Suprapubic skin (tissue), 4 donors: ENCODE measurements at regions not wholly inside any gene's neighbourhood (a gene's known extent, or its start where the extent isn't known, plus 50 kb on each side); places are given as distances from the start of the nearest gene placed in this dataset.

Source experiments
- DNase-seq, 2 donors: peaks; one replicate each; pipeline ENCODE4 v3.0.0-alpha.2; 2019; ENCODE audit warnings: low spot score in 2 of 2
- H3K27ac ChIP-seq: fragments of 200-600 bp; sonication (generic); one replicate; pipeline ENCODE4 v1.5.1; 2019
- H3K27me3 ChIP-seq: fragments of 200-600 bp; sonication (generic); one replicate; pipeline ENCODE4 v1.5.1; 2019
- H3K36me3 ChIP-seq: fragments of 200-600 bp; sonication (generic); one replicate; pipeline ENCODE4 v1.5.1; 2019
- H3K4me1 ChIP-seq: fragments of 200-600 bp; sonication (generic); one replicate; pipeline ENCODE4 v1.5.1; 2019
- H3K4me3 ChIP-seq: fragments of 200-600 bp; sonication (generic); one replicate; pipeline ENCODE4 v1.5.1; 2019; ENCODE audit warnings: mild to moderate bottlenecking
- H3K9me3 ChIP-seq: fragments of 200-600 bp; sonication (generic); one replicate; pipeline ENCODE4 v1.5.1; 2019
- CTCF ChIP-seq, 2 donors: fragments of 200-600 bp in 1 of 2; fragments of 450-650 bp in 1 of 2; sonication (generic) in 1 of 2; IDR thresholded peaks; one replicate each; pipeline ENCODE4 v1.5.1; 2016 to 2019; ENCODE audit warnings: antibody characterized with exemption in 2 of 2, mild to moderate bottlenecking in 1 of 2, moderate library complexity in 1 of 2
- EP300 ChIP-seq: sonication (generic); formaldehyde crosslinking; IDR thresholded peaks from one replicate; pipeline ENCODE4 v1.6.1; 2017; ENCODE audit warnings: antibody characterized with exemption
- POLR2A ChIP-seq, 2 donors: fragments of 450-650 bp; IDR thresholded peaks; one replicate each; pipeline ENCODE4 v1.6.1; 2017; ENCODE audit warnings: antibody characterized with exemption in 2 of 2, mild to moderate bottlenecking in 2 of 2, moderate library complexity in 2 of 2
- POLR2AphosphoS5 ChIP-seq, 3 donors: sonication (generic); formaldehyde crosslinking; IDR thresholded peaks; one replicate each; pipeline ENCODE4 v1.6.1; 2017; ENCODE audit warnings: antibody characterized with exemption in 3 of 3
- WGBS: methylation state at CpG from one replicate; pipeline ENCODE4 v1.1.5; 2018; 5-methylcytosine and 5-hydroxymethylcytosine counted together

- H3K4me3 ChIP-seq = no peak overlapping the region
- no peak for TF ChIP-seq POLR2A (IDR thresholded peaks at IDR 0.05)
- TF ChIP-seq EP300 = no peak
- no peak for TF ChIP-seq CTCF (IDR thresholded peaks at IDR 0.05)
- no peak for TF ChIP-seq POLR2AphosphoS5 (IDR thresholded peaks at IDR 0.05)
- H3K9me3 ChIP-seq = no peaks in the 10 kb centered on the region
- peak in 1 of 2 donors; percentile 45 for DNase-seq
- no peaks in the 10 kb centered on the region for H3K36me3 ChIP-seq
- 83% methylated on average over 4 of the region's 4 CpGs for WGBS
- H3K4me1 ChIP-seq = no peaks in the 10 kb centered on the region
- peaks cover 18% of the 10 kb centered on the region for H3K27me3 ChIP-seq
- H3K27ac ChIP-seq = no peak overlapping the region
Observed at GRCh38 chr1:53406551-53407235, 52.5 kb upstream of the DMRTB1 start.

- H3K27ac ChIP-seq = no peak overlapping the region
- no peaks in the 10 kb centered on the region for H3K4me1 ChIP-seq
- no peaks in the 10 kb centered on the region for H3K9me3 ChIP-seq
- DNase-seq = peak in 1 of 2 donors; percentile 55
- no peaks in the 10 kb centered on the region for H3K36me3 ChIP-seq
- H3K4me3 ChIP-seq = no peak overlapping the region
- no peak for TF ChIP-seq CTCF (IDR thresholded peaks at IDR 0.05)
- no peak for TF ChIP-seq POLR2AphosphoS5 (IDR thresholded peaks at IDR 0.05)
- TF ChIP-seq EP300 = no peak
- no peak for TF ChIP-seq POLR2A (IDR thresholded peaks at IDR 0.05)
- 96% methylated on average over 4 of the region's 6 CpGs for whole genome bisulfite sequencing
- peaks cover 13% of the 10 kb centered on the region for H3K27me3 ChIP-seq
Observed at GRCh38 chr1:53408013-53408754, 51.0 kb upstream of the DMRTB1 start.

- no peak for DNase-seq
- no peaks in the 10 kb centered on the region for H3K9me3 ChIP-seq
- H3K4me1 ChIP-seq = no peaks in the 10 kb centered on the region
- peaks cover 13% of the 10 kb centered on the region for H3K27me3 ChIP-seq
- no peaks in the 10 kb centered on the region for H3K36me3 ChIP-seq
- no peak overlapping the region for H3K27ac ChIP-seq
- no peak overlapping the region for H3K4me3 ChIP-seq
- WGBS = 80% methylated on average over 7 of the region's 7 CpGs
- TF ChIP-seq EP300 (no peak), CTCF (IDR thresholded peaks at IDR 0.05) (no peak), POLR2A (IDR thresholded peaks at IDR 0.05) (no peak), POLR2AphosphoS5 (IDR thresholded peaks at IDR 0.05) (no peak)
Observed at GRCh38 chr1:53408755-53409129, 50.5 kb upstream of the DMRTB1 start.

- Histone ChIP-seq H3K27me3 (peaks cover 13% of the 10 kb centered on the region), H3K4me3 (no peak overlapping the region), H3K9me3 (no peaks in the 10 kb centered on the region), H3K27ac (no peak overlapping the region), H3K4me1 (no peaks in the 10 kb centered on the region), H3K36me3 (no peaks in the 10 kb centered on the region)
- DNase-seq = no peak
- no peak for TF ChIP-seq POLR2A (IDR thresholded peaks at IDR 0.05)
- no peak for TF ChIP-seq EP300
- TF ChIP-seq POLR2AphosphoS5 (IDR thresholded peaks at IDR 0.05) = no peak
- TF ChIP-seq CTCF (IDR thresholded peaks at IDR 0.05) = no peak
- WGBS = 76% methylated on average over 7 of the region's 7 CpGs
Observed at GRCh38 chr1:53409233-53409632, 50.0 kb upstream of the DMRTB1 start.
